ENCODE measurements at regions not wholly inside any gene's neighbourhood (a gene's known extent, or its start where the extent isn't known, plus 50 kb on each side); places are given as distances from the start of the nearest gene placed in this dataset.
"Not testable (repeated sequence)": the region's sequence is repeated elsewhere in the genome, so short reads cannot be mapped to it uniquely, and the experiment has no call there.

GRCh38 chr1:198809247-198809646, 170.4 kb downstream of the PTPRC start:
- DNase-seq: peak; percentile 30

GRCh38 chr1:198811449-198811848, 172.6 kb downstream of the PTPRC start:
- no peak for DNase-seq

- DNase-seq: no peak
Observed at GRCh38 chr1:198823626-198824025, 184.8 kb downstream of the PTPRC start.

- DNase-seq: no peak
Observed at GRCh38 chr1:198825254-198825653, 186.4 kb downstream of the PTPRC start.

GRCh38 chr1:198829356-198829755, 190.5 kb downstream of the PTPRC start:
- DNase-seq: no peak

GRCh38 chr1:198829944-198830343, 191.1 kb downstream of the PTPRC start:
- DNase-seq: peak; percentile 23

GRCh38 chr1:198830412-198830811, 191.6 kb downstream of the PTPRC start:
- no peak for DNase-seq

- DNase-seq: no peak
Observed at GRCh38 chr1:198833706-198834503, 195.1 kb downstream of the PTPRC start.

- DNase-seq: no peak
Observed at GRCh38 chr1:198837278-198838021, 198.6 kb downstream of the PTPRC start.

GRCh38 chr1:198838022-198838342, 199.1 kb downstream of the PTPRC start:
- no peak for DNase-seq

GRCh38 chr1:198841477-198841876, 202.6 kb downstream of the PTPRC start:
- DNase-seq: no peak

GRCh38 chr1:198842686-198843085, 203.8 kb downstream of the PTPRC start:
- no peak for DNase-seq

GRCh38 chr1:198845271-198845670, 206.4 kb downstream of the PTPRC start:
- DNase-seq: no peak

GRCh38 chr1:198845851-198846250, 207.0 kb downstream of the PTPRC start:
- DNase-seq: peak; percentile 43

GRCh38 chr1:198846556-198846955, 207.7 kb downstream of the PTPRC start:
- no peak for DNase-seq

GRCh38 chr1:198848206-198848605, 209.4 kb downstream of the PTPRC start:
- DNase-seq: no peak

- DNase-seq: no peak
Observed at GRCh38 chr1:198848649-198849048, 209.8 kb downstream of the PTPRC start.

GRCh38 chr1:198849093-198849492, 210.3 kb downstream of the PTPRC start:
- no peak for DNase-seq

- no peak for DNase-seq
Observed at GRCh38 chr1:198850196-198850595, 211.4 kb downstream of the PTPRC start.

GRCh38 chr1:198850966-198851365, 212.1 kb downstream of the PTPRC start:
- DNase-seq: not testable (repeated sequence)

GRCh38 chr1:198856601-198857000, 217.8 kb downstream of the PTPRC start:
- no peak for DNase-seq

- DNase-seq: no peak
Observed at GRCh38 chr1:198858033-198858432, 219.2 kb downstream of the PTPRC start.

- DNase-seq: no peak
Observed at GRCh38 chr1:198860371-198860770, 221.5 kb downstream of the PTPRC start.

GRCh38 chr1:198861636-198862035, 222.8 kb downstream of the PTPRC start:
- DNase-seq: no peak

GRCh38 chr1:198864695-198865094, 225.9 kb downstream of the PTPRC start:
- no peak for DNase-seq
